ENCODE measurements at regions not wholly inside any gene's neighbourhood (a gene's known extent, or its start where the extent isn't known, plus 50 kb on each side); places are given as distances from the start of the nearest gene placed in this dataset.

- Histone ChIP-seq H3K27me3 (peaks cover 24% of the 10 kb centered on the region), H3K4me3 (ENCODE audit: low read depth in 1 of 2, low read length in 1 of 2) (no peak overlapping the region), H3K36me3 (no peaks in the 10 kb centered on the region), H3K4me1 (ENCODE audit: control insufficient read depth in 1 of 2, insufficient read depth in 1 of 2, low read depth in 1 of 2, low read length in 1 of 2) (no peaks in the 10 kb centered on the region), H3K9me3 (no peaks in the 10 kb centered on the region), H3K27ac (no peak overlapping the region)
- no peak for TF ChIP-seq CTCF (IDR thresholded peaks at IDR 0.05)
These were observed 109.1 kb upstream of the SLC4A4 start for GRCh38 chr4:71229477-71230270.

GRCh38 chr4:71230271-71231128, 108.3 kb upstream of the SLC4A4 start:
- Histone ChIP-seq H3K9me3 (no peaks in the 10 kb centered on the region), H3K4me3 (ENCODE audit: low read depth in 1 of 2, low read length in 1 of 2) (no peak overlapping the region), H3K27me3 (peaks cover 24% of the 10 kb centered on the region), H3K27ac (no peak overlapping the region), H3K36me3 (no peaks in the 10 kb centered on the region), H3K4me1 (ENCODE audit: control insufficient read depth in 1 of 2, insufficient read depth in 1 of 2, low read depth in 1 of 2, low read length in 1 of 2) (no peaks in the 10 kb centered on the region)
- TF ChIP-seq CTCF (IDR thresholded peaks at IDR 0.05) = no peak

GRCh38 chr4:71231129-71232055, 107.4 kb upstream of the SLC4A4 start:
- Histone ChIP-seq H3K9me3 (no peaks in the 10 kb centered on the region), H3K4me3 (ENCODE audit: low read depth in 1 of 2, low read length in 1 of 2) (no peak overlapping the region), H3K27ac (no peak overlapping the region)

GRCh38 chr4:71232056-71232430, 106.8 kb upstream of the SLC4A4 start:
- Histone ChIP-seq H3K9me3 (no peaks in the 10 kb centered on the region), H3K27me3 (peaks cover 24% of the 10 kb centered on the region), H3K27ac (no peak overlapping the region), H3K4me1 (ENCODE audit: control insufficient read depth in 1 of 2, insufficient read depth in 1 of 2, low read depth in 1 of 2, low read length in 1 of 2) (no peaks in the 10 kb centered on the region), H3K4me3 (ENCODE audit: low read depth in 1 of 2, low read length in 1 of 2) (no peak overlapping the region), H3K36me3 (no peaks in the 10 kb centered on the region)
- TF ChIP-seq CTCF (IDR thresholded peaks at IDR 0.05) = no peak

More at GRCh38 chr4:71231129-71232055, 107.4 kb upstream of the SLC4A4 start:
- Histone ChIP-seq H3K36me3 (no peaks in the 10 kb centered on the region), H3K27me3 (peaks cover 24% of the 10 kb centered on the region), H3K4me1 (ENCODE audit: control insufficient read depth in 1 of 2, insufficient read depth in 1 of 2, low read depth in 1 of 2, low read length in 1 of 2) (no peaks in the 10 kb centered on the region)
- TF ChIP-seq CTCF (IDR thresholded peaks at IDR 0.05) = no peak

- Histone ChIP-seq H3K27me3 (peaks cover 21% of the 10 kb centered on the region), H3K36me3 (no peaks in the 10 kb centered on the region), H3K27ac (no peak overlapping the region), H3K4me1 (ENCODE audit: control insufficient read depth in 1 of 2, insufficient read depth in 1 of 2, low read depth in 1 of 2, low read length in 1 of 2) (no peaks in the 10 kb centered on the region), H3K4me3 (ENCODE audit: low read depth in 1 of 2, low read length in 1 of 2) (no peak overlapping the region), H3K9me3 (no peaks in the 10 kb centered on the region)
- TF ChIP-seq CTCF (IDR thresholded peaks at IDR 0.05) = no peak
These were observed 106.0 kb upstream of the SLC4A4 start for GRCh38 chr4:71232846-71233245.

Data from neutrophil (primary cell).